ENCODE measurements at regions not wholly inside any gene's neighbourhood (a gene's known extent, or its start where the extent isn't known, plus 50 kb on each side); places are given as distances from the start of the nearest gene placed in this dataset.

DNA sequence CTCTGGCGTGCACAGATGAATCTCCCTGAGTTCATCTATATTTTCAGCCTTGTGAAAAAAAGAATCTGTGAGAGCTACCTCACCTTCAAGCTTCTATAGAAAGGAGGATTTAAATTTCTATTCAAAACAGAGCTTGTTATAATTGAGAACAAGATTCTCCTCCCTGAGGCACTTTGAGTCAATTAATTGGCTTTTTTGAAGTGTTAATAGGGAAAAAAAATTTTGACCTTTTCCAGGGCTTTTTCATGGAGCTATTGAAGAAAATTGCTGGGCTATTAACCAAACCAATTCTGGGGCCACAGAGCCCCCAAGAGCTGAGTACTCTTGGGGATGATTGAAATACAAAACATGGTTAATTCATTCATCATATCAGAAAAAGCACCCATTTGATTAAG lies 225.1 kb downstream of the CMPK2 start:
- Mint-ChIP-seq H3K4me3 (no peak overlapping the region), H3K27ac (peak overlapping the region; percentile 28), H3K4me1 (ENCODE audit: unreplicated experiment) (peaks cover 16% of the 10 kb centered on the region), H3K27me3 (no peaks in the 10 kb centered on the region), H3K36me3 (no peaks in the 10 kb centered on the region), H3K9me3 (peaks cover 3% of the 10 kb centered on the region)
- TF ChIP-seq, protein P1, sequence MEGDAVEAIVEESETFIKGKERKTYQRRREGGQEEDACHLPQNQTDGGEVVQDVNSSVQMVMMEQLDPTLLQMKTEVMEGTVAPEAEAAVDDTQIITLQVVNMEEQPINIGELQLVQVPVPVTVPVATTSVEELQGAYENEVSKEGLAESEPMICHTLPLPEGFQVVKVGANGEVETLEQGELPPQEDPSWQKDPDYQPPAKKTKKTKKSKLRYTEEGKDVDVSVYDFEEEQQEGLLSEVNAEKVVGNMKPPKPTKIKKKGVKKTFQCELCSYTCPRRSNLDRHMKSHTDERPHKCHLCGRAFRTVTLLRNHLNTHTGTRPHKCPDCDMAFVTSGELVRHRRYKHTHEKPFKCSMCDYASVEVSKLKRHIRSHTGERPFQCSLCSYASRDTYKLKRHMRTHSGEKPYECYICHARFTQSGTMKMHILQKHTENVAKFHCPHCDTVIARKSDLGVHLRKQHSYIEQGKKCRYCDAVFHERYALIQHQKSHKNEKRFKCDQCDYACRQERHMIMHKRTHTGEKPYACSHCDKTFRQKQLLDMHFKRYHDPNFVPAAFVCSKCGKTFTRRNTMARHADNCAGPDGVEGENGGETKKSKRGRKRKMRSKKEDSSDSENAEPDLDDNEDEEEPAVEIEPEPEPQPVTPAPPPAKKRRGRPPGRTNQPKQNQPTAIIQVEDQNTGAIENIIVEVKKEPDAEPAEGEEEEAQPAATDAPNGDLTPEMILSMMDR (conservative IDR thresholded peaks at IDR 0.05), result no peak
- DNase-seq (ENCODE audit: extremely low spot score, unreplicated experiment), result no peak

DNA sequence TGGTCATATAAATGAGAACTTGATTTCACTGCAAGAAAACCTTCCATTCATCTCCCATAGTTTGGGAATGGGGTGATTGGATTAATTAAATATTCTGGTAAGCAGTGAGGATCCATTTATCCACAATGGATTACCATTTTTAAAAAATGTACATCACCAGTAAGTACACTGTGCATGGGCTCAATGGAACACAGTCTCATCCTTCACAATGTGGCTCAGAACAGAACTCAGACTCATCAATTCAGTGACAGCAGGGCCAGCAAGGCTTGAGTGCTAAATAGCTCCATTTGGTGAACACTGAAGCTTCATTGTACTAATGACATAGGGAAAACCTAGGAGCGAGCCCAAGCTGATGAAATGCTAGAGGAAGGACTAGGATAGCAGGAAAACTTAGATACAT lies 223.8 kb downstream of the CMPK2 start:
- H3K4me1 Mint-ChIP-seq (ENCODE audit: unreplicated experiment), result peaks cover 16% of the 10 kb centered on the region

DNA sequence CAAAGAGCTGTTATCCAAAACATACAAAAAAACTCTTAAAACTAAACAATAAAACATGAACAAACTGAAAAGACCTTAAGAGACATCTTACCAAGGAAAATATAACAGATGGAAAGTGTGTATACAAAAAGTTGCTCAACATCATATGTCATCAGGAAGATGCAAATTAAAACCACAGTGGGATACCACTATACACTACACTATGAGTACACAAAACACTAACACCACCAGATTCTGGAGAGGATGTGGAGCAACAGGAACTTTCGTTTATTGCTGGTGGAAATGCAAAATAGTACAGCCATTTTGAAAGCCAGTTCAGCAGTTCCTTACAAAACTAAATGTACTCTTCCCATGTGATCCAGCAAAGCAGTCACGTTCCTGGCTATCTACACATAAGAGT lies 221.4 kb downstream of the CMPK2 start:
- Mint-ChIP-seq H3K36me3 (no peaks in the 10 kb centered on the region), H3K4me1 (ENCODE audit: unreplicated experiment) (peaks cover 11% of the 10 kb centered on the region), H3K9me3 (no peaks in the 10 kb centered on the region), H3K27ac (no peak overlapping the region), H3K27me3 (no peaks in the 10 kb centered on the region), H3K4me3 (no peak overlapping the region)
- TF ChIP-seq, protein P1 (conservative IDR thresholded peaks at IDR 0.05), result no peak
- DNase-seq (ENCODE audit: extremely low spot score, unreplicated experiment), result no peak

More for the DNA sequence above, 223.8 kb downstream of the CMPK2 start:
- TF ChIP-seq, protein P1 (conservative IDR thresholded peaks at IDR 0.05), result no peak
- no peak for DNase-seq (ENCODE audit: extremely low spot score, unreplicated experiment)
- peaks cover 3% of the 10 kb centered on the region for H3K9me3 Mint-ChIP-seq
- no peak overlapping the region for H3K4me3 Mint-ChIP-seq
- H3K36me3 Mint-ChIP-seq, result no peaks in the 10 kb centered on the region
- H3K27me3 Mint-ChIP-seq, result no peaks in the 10 kb centered on the region
- H3K27ac Mint-ChIP-seq, result no peak overlapping the region

DNA sequence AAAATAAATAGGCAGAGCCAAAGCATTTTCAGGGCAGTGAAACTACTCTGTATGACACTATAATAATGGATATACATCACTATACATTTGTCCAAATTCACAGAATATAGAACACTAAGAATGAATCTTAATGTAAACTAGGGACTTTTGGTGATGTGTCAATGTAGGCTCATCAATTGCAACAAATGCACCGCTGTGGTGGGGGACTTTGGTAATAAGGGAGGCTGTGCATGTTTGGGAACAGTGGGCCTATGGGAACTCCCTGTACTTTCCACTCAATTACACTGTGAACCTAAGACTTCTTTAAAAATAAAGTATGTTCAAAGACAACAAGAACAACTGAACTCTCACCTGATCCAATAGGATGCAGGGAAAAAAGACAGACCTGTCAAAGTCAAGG lies 220.7 kb downstream of the CMPK2 start:
- no peaks in the 10 kb centered on the region for H3K9me3 Mint-ChIP-seq
- DNase-seq (ENCODE audit: extremely low spot score, unreplicated experiment), result no peak
- TF ChIP-seq, protein P1 (conservative IDR thresholded peaks at IDR 0.05), result no peak
- no peaks in the 10 kb centered on the region for H3K27me3 Mint-ChIP-seq
- no peak overlapping the region for H3K4me3 Mint-ChIP-seq
- peaks cover 6% of the 10 kb centered on the region for H3K4me1 Mint-ChIP-seq (ENCODE audit: unreplicated experiment)
- no peaks in the 10 kb centered on the region for H3K36me3 Mint-ChIP-seq
- no peak overlapping the region for H3K27ac Mint-ChIP-seq

DNA sequence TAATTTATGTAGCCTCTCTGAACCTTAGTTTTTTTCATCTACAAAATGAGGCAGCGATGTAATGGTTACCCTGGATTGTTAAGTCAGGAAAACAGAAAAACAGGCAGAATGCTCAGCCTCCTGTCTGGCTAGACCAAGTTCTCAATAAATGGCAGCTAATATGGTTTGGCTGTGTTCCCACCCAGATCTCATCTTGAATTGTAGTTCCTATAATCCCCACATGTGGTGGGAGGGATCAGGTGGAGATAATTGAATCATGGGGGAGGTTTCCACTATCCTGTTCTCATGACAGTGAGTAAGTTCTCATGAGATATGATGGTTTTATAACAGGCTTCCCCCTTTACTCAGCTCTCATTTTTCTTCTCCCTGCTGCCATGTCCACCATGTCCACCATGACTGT lies 220.0 kb downstream of the CMPK2 start:
- Mint-ChIP-seq H3K27me3 (no peaks in the 10 kb centered on the region), H3K36me3 (no peaks in the 10 kb centered on the region), H3K9me3 (no peaks in the 10 kb centered on the region), H3K4me3 (no peak overlapping the region), H3K27ac (no peak overlapping the region), H3K4me1 (ENCODE audit: unreplicated experiment) (no peaks in the 10 kb centered on the region)
- no peak for DNase-seq (ENCODE audit: extremely low spot score, unreplicated experiment)
- TF ChIP-seq, protein P1 (conservative IDR thresholded peaks at IDR 0.05), result no peak

DNA sequence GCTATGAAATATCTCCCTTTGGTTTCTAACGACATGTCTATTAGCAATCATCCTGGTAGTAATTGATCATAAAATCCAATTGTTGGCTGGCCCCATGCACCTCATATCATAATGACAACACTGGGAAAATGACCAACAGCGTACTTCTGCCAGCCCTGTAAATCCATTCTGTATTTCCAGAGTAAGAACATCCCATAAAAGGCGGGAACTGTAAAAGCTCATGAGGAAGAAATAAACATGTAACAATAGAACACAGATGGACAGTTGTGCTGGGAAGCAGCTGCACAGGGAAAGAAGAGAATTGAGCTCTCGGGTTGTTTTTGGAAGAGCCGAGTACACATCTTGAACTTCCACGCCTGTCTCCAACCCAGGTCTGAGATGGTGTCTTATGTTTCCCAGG lies 218.7 kb downstream of the CMPK2 start:
- Mint-ChIP-seq H3K4me1 (ENCODE audit: unreplicated experiment) (peaks cover under 1% of the 10 kb centered on the region), H3K9me3 (no peaks in the 10 kb centered on the region), H3K36me3 (no peaks in the 10 kb centered on the region), H3K4me3 (no peak overlapping the region), H3K27me3 (no peaks in the 10 kb centered on the region), H3K27ac (no peak overlapping the region)
- TF ChIP-seq, protein P1 (conservative IDR thresholded peaks at IDR 0.05), result no peak
- DNase-seq (ENCODE audit: extremely low spot score, unreplicated experiment), result no peak

Measured in type B pancreatic cell (in vitro differentiated cells).